ENCODE measurements at regions not wholly inside any gene's neighbourhood (a gene's known extent, or its start where the extent isn't known, plus 50 kb on each side); places are given as distances from the start of the nearest gene placed in this dataset.

DNA sequence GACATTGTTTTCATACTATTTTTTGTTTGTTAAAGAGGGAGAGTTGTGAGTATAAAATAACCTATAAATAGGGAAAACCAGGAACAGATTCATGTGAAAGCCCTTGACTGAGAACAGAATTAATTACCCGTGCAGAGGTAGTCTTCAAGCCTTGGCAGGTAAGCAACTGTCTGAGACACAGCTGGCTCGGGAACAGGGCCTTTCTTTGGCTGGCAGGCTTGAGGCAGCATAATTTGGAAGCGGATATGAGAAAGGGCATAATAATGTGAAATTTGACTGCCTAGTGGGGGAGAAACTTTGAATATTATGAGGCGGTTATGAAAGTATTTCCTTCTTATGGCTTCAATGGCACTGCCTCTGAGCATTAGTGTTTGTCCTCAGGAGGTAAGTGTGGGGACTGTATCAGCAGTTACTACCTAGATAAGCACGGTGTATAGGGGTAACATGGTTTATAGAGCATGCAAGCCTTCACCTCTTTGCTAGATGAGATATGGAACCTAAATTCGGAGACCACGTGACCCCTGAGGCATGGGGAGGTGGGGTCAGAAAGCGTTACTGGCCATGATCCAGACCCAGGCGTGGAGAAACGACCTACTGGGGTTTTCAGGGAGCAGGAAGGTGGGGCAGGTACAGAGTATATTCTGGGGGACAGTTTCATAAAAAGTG is 210.2 kb upstream of the GAS1 start:
- intact Hi-C loops (cut with DNase I) = no loop called here
- WGBS = 82% methylated on average over 10 of the region's 10 CpGs
- Histone ChIP-seq H3K36me3 (no peaks in the 10 kb centered on the region), H3K27ac (replicated peaks in 1 of 4) (no peak overlapping the region), H3K4me1 (peaks cover 6 to 12% (median 10%) of the 10 kb centered on the region in 4 donors), H3K27me3 (no peaks in the 10 kb centered on the region), H3K4me3 (no peak overlapping the region), H3K9me3 (no peaks in the 10 kb centered on the region)
- TF ChIP-seq POLR2A (IDR thresholded peaks at IDR 0.05; ENCODE audit: low read depth) (no peak), EP300 (IDR thresholded peaks at IDR 0.05) (no peak), POLR2AphosphoS5 (IDR thresholded peaks at IDR 0.05) (no peak)
- TF ChIP-seq, protein P1, sequence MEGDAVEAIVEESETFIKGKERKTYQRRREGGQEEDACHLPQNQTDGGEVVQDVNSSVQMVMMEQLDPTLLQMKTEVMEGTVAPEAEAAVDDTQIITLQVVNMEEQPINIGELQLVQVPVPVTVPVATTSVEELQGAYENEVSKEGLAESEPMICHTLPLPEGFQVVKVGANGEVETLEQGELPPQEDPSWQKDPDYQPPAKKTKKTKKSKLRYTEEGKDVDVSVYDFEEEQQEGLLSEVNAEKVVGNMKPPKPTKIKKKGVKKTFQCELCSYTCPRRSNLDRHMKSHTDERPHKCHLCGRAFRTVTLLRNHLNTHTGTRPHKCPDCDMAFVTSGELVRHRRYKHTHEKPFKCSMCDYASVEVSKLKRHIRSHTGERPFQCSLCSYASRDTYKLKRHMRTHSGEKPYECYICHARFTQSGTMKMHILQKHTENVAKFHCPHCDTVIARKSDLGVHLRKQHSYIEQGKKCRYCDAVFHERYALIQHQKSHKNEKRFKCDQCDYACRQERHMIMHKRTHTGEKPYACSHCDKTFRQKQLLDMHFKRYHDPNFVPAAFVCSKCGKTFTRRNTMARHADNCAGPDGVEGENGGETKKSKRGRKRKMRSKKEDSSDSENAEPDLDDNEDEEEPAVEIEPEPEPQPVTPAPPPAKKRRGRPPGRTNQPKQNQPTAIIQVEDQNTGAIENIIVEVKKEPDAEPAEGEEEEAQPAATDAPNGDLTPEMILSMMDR (IDR thresholded peaks at IDR 0.05) = no peak
- no peak for DNase-seq (ENCODE audit: extremely low spot score)

DNA sequence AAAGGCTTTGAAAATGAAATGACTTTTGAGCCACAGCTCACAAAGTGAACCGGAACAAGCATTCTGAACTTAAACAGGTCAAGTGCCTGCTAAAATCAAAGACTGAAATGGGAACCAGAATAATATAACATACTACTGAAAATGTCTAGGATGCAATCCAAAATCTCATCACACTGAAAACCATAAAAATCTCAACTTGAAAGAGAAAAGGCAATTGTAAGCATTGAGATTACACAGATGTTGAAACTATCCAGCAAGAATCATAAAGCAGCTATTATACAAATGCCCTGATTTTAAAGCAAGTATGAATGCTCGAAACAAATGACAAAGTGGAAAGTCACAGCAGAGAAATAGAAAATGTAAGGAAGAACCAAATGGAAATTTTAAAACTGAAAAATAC is 211.5 kb upstream of the GAS1 start:
- Histone ChIP-seq H3K9me3 (no peaks in the 10 kb centered on the region), H3K27me3 (no peaks in the 10 kb centered on the region), H3K4me1 (peaks cover 6 to 12% (median 10%) of the 10 kb centered on the region in 4 donors), H3K4me3 (no peak overlapping the region), H3K27ac (replicated peaks in 1 of 4) (no peak overlapping the region), H3K36me3 (no peaks in the 10 kb centered on the region)
- TF ChIP-seq POLR2AphosphoS5 (IDR thresholded peaks at IDR 0.05) = no peak
- no peak for TF ChIP-seq POLR2A (IDR thresholded peaks at IDR 0.05; ENCODE audit: low read depth)
- TF ChIP-seq, protein P1 (IDR thresholded peaks at IDR 0.05) = no peak
- no peak for TF ChIP-seq EP300 (IDR thresholded peaks at IDR 0.05)
- intact Hi-C loops (cut with DNase I) = no loop called here
- no peak for DNase-seq (ENCODE audit: extremely low spot score)
- 94% methylated on average over 2 of the region's 2 CpGs for WGBS

DNA sequence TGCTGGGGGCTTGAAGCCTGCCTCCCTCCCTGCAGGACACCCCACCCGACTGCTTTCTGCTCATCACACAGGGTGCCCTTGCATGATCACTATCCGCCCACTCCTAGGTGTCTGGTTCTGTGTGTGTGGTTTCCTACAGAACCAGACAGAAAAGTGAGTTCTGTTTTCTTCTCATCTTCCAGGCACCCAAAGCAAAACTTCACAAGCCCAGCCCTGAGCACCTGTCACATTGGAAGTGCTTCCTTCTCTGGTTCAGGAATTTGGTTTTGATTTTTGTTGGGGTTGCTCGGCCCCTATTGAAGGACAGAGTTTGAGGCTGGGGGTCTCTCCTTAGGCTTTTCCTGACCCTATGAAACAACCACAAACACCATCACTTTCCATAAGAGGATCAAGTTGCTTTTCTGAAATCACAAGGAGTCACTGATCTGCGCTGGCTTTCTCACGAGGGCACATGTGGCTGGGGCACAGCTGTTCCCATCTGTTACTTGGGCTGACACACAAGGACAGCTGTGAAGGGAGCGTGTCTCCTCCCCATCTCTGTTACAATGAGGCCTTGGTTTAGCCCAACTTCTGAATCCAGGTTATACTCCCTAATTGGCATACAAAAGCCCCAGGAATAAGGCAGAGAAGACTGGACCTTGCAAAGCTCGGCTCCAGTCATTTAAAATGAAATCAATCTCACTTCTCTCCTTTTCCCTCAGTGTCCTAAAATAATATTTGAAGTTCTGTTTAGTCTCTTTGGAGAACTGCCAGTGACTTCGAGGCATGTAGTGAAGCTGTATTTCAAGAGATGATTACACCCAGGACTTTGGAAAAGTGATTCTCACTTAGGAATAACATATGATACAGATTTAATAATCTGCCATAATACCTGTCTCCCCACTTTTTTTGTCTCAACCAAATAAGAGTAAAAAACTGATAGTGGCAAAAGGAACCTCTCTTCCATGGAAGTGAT is 213.1 kb upstream of the GAS1 start:
- peak; percentile 80 for DNase-seq (ENCODE audit: extremely low spot score)
- Histone ChIP-seq H3K27ac (replicated peaks in 1 of 4) (no peak overlapping the region), H3K4me3 (no peak overlapping the region), H3K4me1 (peaks cover 6 to 12% (median 10%) of the 10 kb centered on the region in 4 donors), H3K9me3 (no peaks in the 10 kb centered on the region), H3K36me3 (no peaks in the 10 kb centered on the region), H3K27me3 (no peaks in the 10 kb centered on the region)
- intact Hi-C loops (cut with DNase I) = no loop called here
- 60% methylated on average over 8 of the region's 8 CpGs for WGBS
- TF ChIP-seq, protein P1 (IDR thresholded peaks at IDR 0.05) = no peak
- TF ChIP-seq POLR2A (IDR thresholded peaks at IDR 0.05; ENCODE audit: low read depth) (no peak), POLR2AphosphoS5 (IDR thresholded peaks at IDR 0.05) (no peak), EP300 (IDR thresholded peaks at IDR 0.05) (no peak)

DNA sequence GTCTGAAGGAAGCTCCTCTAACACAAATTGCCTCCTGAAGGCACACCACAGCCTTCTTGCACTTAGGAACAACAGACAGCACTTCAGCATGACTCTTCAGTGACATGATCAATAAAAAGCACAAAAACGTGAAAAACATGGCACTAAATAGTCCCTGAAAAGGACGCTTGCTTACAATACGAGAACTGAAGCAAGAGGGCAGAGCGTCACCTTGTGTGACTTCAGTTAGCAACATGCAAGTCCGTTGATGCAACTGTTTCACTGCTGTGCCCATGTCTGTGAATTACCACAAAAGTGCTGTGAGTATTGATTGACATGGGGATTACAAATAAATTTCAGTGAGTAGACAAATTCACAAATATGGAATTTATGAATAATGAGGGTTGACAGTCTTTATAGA is 219.9 kb upstream of the GAS1 start:
- 92% methylated on average over 5 of the region's 5 CpGs for whole genome bisulfite sequencing
- no peaks in the 10 kb centered on the region for H3K4me1 ChIP-seq

More for the DNA sequence above, 219.9 kb upstream of the GAS1 start:
- H3K4me3 ChIP-seq = no peak overlapping the region
- H3K27me3 ChIP-seq = no peaks in the 10 kb centered on the region
- H3K9me3 ChIP-seq = no peaks in the 10 kb centered on the region
- TF ChIP-seq POLR2AphosphoS5 (IDR thresholded peaks at IDR 0.05) = no peak
- TF ChIP-seq EP300 (IDR thresholded peaks at IDR 0.05) = no peak
- TF ChIP-seq, protein P1 (IDR thresholded peaks at IDR 0.05) = no peak
- TF ChIP-seq POLR2A (IDR thresholded peaks at IDR 0.05; ENCODE audit: low read depth) = no peak
- H3K27ac ChIP-seq (replicated peaks in 1 of 4) = no peak overlapping the region
- no peak for DNase-seq (ENCODE audit: extremely low spot score)
- no peaks in the 10 kb centered on the region for H3K36me3 ChIP-seq
- intact Hi-C loops (cut with DNase I) = no loop called here

All from esophagus muscularis mucosa (tissue), 4 donors.